HG03064 (cell line): ENCODE measurements at regions not wholly inside any gene's neighbourhood (a gene's known extent, or its start where the extent isn't known, plus 50 kb on each side); places are given as distances from the start of the nearest gene placed in this dataset.

Experiments
- ATAC-seq: cut with Tn5 transposase; IDR thresholded peaks from one replicate; pipeline ENCODE4 v1.9.1; 2021; ENCODE audit warnings: low read depth; ENCODE audit not compliant: unreplicated experiment

DNA sequence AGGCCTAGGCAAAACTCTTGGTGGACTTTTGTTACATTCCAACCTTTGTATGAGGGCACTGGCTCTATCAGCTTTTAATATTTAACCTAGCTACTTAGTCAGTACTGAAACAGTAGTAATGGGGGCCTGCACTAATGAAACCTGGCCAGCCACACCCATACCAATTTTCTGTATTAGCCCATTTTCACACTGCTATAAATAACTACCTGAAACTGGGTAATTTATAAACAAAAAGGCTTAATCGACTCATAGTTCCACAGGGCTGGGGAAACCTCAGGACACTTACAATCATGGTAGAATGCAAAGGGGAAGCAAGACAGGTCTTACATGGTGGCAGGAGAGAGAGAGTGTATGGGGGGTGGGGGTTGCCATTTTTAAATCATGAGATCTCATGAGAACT lies 245.7 kb upstream of the RGS18 start:
- ATAC-seq: no peak

DNA sequence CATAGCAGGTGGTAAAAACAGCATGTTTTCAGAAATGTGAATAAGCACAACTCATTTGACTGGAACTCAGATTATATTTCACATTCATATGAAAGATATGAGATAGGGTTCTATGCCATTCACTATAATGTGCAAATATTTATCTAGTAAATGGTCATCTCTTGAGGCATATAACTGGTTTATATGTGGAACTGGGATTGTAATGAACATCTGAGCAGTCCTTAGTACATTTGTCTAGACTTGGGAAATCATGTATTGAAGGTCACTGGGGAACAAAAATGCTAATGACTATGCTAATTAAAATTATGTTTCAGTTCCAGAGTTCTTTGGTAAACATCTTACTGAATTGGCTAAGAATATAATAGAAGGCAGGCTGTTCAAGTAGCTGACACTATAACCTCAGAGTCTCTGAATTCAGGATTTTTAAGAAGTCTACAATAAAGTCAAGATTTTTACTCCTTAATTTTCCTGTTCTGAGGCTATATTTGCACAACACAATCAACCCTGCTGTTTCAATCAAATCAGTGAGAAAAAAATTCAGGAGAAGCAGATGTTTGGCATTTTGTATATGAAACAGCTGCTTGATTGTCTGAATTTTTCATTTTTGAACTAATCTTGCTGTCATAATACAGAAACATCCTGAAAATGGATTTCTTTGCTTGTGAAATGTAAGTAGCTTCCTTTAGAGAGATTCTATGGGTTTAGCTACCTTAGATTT lies 244.8 kb upstream of the RGS18 start:
- no peak for ATAC-seq

DNA sequence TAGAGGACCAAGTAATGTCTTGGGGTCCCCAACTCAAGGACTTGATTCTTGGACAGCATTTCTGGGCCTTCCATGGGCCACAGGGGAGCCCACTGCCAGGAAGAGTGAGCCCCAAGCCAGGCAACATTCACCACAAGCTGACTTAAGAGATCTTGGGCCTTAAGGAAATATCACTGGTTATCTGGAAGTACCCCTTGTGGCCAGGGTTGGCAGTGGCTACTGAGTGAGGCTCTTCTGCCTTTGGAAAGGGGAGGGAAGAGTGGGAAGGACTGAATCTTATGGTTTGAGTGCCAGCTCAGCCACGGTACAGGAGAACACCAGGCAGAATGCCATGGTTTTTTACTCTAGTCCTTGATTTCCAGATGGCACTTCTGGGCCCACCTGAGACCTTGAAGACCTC lies 228.9 kb upstream of the RGS18 start:
- no peak for ATAC-seq

DNA sequence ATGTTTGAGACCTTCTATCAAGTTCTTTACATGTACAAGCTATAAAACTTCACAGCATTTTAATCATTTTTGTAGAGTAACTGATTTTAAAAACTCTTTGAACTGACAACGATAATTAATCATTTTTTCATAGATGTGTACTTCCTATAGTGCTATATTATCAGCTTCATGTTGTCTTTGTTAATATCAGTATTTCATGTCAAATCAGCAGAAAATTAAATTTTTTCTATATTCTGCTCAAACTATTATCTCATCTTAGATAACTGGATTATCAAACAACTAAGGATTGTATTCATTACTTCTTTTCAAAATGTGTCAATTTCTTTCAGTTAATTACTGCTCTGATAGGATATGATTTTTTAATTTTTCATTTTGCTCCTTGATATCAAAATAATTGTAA lies 214.6 kb upstream of the RGS18 start:
- ATAC-seq: no peak

DNA sequence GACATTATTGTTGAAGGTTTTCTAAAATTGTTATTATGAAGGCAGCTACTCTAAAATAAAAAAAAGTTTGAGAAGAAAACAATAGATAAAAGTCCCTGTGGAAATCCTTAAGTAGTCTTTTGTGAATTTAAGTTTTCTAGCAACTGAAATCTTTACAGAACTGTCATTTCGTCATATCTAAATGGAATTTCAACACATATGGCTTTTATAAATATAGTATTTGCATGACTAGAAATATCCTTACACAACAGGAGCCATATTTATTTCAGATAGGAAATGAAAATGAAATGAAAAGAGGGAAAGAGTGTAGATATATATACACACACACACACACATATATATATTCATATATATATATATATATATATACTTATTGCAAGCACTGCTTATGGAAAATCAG lies 204.7 kb upstream of the RGS18 start:
- ATAC-seq: no peak

DNA sequence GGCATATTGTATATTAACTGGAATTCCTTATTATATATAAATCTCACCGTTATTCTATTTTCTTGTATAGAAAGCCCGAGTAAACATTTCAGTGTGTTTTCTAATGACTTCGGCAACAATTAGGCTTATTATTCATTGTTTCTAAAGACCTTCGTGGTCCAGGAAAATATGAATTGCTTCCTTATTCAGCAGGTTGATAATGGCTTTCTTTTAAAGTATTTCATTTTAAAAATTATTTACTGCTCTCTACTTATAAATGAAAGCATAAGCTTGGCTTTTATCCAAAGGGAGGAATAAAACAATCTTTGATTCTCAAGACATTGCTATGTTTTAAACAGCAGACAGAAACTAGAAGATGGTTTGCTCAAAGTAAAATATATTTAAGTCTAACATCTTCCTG lies 198.4 kb upstream of the RGS18 start:
- no peak for ATAC-seq

DNA sequence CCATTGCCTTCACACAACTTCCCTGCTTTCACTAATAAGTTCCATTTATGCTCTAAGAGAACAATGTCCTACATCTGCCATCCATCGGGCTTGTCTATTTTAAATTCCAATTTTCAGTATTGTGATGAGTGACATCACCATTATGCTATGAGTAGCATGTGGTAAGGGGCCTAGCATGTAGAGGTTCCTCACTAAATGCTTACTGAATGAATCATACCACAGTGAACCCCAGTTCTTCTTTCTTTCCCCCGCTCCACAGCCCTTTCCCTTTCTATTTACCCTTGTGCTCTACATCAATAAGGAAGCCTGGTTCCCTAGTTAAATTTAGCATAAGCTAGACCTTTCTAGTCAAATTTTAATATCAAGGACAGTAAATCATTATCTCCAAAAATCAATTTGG lies 195.0 kb upstream of the RGS18 start:
- ATAC-seq: no peak

DNA sequence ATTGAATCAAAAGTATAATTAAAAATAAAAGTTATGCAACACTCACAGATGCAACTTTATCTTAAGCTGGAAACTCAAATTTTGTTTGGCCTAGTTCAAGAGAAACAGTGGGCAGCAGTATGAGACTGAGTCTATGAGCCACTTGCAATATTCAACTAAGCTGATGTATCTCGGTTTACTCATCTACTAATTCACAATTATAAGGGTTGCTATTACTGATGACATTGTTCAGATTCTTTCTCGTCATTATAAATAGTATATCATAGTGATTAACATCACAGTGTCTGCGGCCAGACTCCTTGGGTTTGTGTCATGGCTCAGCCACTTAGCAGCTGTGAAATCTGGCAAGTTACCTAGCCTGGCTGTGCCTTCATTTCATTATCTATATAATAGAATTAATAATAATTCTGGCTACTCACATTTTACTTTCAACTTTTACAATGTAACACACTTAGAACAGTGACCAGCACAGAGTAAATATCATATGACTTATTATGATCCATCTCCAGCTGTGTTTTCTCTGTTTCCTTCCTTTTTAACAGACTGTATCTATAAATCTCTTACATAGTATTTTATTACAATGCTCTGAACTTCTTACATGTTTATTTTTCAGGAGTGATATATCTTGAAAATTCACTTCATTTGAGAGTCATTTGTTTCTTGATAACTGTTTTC lies 194.3 kb upstream of the RGS18 start:
- ATAC-seq: no peak

DNA sequence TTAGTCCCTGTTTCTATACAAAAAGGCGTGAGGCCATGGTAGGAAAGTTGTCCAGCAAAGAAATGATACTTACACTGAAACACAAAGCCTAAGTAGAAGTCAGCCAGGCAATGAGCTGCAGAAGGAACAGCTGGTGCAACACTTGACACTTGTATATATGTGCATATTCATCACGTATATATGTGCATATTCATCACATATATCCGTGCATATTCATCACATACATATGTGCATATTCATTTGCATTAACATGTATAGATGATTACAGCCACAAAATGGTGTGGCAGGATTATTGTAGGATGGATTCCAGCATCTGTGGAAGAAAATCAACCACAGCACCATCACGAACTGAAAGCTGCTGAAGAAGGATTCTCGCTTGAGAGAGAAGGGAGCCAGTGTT lies 189.0 kb upstream of the RGS18 start:
- ATAC-seq: no peak

DNA sequence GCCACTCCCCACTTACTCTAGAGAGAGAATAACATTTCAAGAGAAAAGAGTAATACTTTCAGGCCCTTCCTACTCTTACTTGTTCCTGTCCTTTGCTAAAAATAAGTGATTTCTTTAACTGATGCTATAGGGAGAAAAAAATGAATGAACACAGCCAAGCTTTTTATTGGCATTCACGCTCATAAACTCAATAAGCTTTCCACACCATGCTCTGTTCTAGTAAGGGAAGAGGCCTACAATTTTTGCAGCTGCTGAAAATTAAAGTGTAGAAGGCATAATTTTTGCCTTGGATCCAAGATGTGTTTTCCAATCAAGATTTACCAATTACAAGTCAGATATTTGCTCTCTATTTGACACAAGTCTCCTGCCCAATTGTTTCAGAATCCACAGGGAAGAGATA lies 188.1 kb upstream of the RGS18 start:
- ATAC-seq: no peak

DNA sequence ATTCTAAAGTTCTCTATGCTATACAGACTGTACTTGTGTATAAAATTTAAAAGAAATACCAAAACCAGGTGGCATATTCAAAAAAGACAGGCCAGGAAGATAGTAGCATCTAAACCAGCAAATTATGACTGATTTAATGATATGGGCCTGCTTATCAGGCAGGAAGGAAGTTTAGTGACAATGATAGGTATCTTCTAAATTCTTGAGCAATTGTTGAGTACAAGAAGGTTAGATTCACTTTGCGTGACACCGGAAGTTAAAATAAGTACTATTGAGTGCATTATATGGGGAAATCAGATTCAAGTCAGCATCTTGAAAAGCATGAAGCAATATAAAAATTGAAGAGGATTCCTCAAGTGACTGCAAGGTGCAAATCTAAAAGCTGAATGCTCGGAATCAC lies 186.8 kb upstream of the RGS18 start:
- no peak for ATAC-seq

DNA sequence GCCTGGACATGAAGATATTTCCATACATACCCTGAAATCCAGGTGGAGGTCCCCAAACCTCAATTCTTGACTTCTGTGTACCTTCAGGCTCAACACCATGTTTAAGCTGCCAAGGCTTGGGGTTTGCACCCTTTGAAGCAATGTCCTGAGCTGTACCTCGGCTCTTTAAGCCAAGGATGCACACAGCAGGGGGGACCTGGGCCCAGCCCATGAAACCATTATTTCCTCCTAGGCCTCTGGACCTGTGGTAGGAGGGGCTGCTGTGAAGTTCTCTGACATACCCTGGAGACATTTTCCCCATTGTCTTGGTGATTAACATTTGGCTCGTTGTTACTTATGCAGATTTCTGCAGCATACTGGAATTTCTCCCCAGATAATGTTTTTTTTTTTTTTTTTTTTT lies 184.3 kb upstream of the RGS18 start:
- ATAC-seq: no peak

DNA sequence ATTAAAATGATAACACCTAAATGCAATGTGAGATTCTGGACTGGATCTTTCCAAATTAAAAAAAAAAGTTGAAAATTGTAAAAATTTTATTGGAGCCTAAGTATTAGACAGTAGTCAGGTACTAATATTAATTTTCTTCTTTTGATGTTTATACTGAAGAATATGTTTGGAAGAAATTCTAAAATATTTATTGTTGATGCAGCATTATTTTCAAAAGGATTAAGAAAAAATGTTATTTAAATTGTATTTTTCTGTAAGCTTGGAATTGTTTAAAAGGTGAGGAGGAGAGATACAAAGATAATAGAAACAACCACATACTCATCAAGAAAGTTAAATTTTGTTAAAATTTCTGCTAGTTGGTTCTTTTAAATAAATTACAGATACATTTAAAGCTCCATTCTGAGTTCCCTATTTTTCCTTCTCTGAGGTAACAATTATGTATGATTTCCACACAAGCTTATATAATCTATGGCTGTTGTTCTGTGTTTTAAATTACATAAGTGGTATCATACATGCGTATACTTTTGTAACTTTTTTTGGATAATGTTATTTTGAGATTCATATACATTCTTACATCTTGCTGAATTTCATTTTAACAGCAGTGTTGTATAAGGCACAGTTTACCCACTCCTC lies 180.3 kb upstream of the RGS18 start:
- ATAC-seq: no peak

DNA sequence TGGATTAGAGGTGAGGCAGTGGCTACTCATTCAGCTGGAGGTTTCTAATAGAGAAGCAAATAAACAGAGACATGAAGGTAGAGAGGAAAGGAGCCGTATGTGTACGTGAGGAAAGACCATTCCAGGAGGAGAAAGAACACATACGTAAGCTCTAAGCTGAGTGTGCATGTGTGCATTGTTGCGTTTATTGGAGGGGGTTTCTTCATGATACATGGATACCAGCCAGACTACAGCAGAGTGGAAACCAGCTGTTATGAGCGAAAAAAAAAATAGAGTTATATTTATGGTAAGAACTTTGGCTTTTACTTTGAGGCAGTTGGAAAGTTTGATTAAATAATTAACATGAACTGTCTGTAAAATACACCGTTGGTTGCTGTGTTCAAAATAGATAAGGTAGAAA lies 173.4 kb upstream of the RGS18 start:
- no peak for ATAC-seq

DNA sequence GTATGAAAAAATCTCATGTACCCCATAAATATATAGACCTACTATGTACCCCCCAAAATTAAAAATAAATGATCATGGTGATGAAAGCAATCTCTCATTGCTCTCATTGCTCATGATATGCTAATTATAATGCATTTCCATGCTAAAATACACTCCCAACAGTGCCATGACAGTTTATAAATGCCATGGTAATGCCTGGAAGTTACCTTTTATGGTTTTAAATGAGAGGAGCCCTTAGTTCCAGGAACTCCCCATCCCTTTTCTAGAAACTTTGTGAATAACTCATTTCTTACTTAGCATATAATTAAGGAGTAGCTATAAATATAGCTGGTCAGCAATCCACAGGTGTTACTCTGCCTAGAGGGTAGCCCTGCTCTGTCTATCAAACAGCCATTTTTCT lies 166.1 kb upstream of the RGS18 start:
- no peak for ATAC-seq

DNA sequence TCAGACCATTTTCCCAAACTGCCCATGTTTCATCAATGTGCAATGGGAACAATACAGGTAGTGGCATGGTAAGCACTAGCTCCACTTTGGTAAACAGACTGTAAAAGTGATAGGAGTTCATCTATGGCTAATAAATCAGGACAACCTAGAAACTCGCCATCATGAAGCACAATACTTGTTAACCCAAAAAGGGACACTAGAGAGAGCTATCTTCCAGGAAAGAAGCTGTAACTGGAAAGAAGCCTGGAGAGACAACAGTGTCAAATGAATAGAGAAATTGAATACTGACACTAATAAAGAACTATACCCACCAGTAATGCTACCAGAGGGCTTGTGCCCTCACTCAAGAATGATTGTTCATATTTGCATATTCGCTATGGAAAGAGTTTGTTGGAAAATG lies 164.7 kb upstream of the RGS18 start:
- ATAC-seq: no peak

DNA sequence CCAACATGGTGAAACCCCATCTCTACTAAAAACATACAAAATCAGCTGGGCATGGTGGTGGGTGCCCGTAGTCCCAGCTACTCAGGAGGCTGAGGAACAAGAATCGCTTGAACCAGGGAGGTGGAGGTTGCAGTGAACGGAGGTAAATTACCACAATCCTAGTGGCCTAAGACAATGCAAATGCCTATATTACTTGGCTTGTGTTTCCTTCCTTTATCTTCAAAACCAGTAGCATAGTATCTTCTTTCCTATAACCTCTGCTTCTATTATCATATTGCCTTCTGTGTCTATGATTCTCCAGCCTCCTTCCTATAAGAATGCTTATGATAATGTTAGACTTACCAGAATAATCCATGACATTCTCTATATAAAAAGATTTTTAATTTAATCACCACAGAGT lies 156.2 kb upstream of the RGS18 start:
- no peak for ATAC-seq

DNA sequence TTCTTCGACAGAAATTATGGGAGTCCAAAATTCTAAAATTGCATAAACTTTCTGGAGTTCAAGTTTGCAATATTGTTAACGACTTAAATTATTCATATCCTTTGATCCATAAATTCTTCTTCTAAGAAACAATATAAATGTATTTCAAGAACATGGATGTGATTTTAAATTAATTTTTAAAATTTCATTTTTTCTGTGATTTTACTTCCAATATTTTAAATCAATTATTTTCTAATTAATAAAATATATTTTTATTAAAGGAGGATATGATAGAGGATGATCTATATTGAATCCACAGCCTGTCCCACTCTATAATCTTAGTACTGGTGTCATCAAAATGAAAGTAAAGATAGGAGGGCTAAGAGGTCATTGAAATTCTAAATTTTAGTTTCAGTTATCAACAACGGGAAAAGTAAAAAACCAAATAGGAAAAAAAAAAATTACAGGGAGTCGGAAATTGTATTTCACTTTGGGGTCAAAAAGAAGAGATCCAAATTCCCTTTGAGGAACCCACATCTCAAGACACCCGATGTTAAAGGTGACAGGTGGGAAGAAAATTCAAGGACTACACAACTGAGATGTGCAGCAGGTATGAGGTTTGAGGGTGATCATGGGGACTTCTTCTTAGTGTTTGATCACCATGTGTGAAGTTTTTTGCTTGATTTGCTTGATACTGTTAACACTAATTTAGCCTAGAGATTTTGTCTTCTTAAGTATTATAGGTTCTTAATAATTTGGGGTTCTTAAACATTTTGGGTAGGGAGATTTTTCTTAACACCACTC lies 154.8 kb upstream of the RGS18 start:
- ATAC-seq: no peak

DNA sequence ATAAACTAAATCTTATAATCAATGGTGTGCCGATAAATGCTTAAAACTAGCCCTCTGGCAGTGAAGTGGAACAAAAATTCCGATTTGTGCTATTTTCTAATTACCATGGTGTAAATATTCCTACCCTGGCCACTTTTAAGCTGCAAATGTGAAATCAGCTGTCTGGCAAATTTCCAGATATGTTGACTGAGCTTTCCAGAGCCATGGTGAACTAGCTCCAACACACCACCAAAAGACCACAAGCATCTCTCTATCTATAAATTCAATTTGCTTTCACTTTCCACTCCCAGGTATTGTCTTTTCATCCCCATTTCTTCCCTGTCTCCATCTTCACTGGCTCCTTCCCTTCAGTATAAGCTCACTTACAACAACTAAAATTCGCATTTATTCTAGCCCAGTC lies 152.3 kb upstream of the RGS18 start:
- ATAC-seq: no peak

DNA sequence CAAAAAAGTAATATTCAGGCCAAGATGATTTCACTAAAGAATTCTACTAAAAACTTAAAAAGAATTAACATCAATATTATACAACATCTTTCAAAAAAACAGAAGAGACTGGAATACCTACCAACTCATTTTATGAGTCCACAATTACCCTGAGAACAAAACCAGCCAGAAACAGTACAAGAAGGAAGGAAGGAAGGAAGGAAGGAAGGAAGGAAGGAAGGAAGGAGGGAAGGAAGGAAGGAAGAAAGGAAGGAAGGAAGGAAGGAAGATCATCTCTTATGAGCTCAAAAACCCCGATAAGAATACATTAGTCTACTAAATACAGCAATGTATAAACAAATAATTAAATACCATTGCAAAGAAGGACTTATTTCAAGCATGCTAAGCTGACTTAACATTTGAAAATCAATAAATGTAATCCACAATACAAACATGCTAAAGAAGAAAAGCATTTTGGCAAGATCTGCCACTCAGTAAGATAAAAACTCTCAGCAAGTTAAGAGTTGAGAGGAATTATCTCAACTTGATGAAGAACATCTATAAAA lies 149.9 kb upstream of the RGS18 start:
- no peak for ATAC-seq

DNA sequence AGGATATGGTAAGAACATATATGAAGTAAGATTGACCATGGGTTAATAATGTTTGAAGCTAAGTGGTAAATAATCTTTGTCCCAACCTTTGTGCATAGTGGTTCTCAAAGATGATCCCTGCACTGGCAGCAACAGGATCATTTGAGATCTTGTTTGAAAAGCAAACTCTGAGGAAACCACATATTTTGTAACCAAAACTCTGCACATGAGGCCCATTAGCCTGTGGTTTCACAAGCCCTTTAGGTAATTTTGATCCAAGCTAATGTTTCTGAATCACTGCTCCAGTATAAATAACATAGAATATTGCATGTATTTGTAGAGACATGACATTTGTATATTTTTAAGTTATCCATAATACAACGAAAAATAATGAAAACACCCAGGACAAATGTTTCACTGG lies 147.9 kb upstream of the RGS18 start:
- no peak for ATAC-seq
